ENCODE measurements at regions not wholly inside any gene's neighbourhood (a gene's known extent, or its start where the extent isn't known, plus 50 kb on each side); places are given as distances from the start of the nearest gene placed in this dataset.

DNA sequence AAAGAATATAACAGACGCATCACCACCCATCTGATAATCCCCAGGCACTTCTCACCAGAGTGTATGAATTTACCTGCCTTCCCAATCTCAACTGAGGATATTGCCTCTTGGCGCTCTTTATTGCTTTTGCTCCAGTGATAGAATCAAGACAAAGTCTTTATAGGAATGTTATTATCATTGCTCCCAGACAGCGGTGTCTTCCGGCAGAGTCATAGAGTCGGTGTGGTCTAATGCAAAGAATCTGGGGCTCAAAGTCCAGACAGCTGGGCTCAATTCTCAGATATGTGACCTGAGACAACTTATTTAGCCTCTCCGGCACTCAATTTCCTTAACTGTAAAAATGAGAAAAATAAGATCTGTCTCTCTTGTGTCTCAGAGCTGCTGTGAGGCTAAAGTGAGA is 106.1 kb upstream of the PAK3 start:
- DNase-seq (ENCODE audit: low read depth in 1 of 2, low spot score in 1 of 2) (no peak), FAIRE-seq (no peak), ATAC-seq (no peak)
- no peaks in the 10 kb centered on the region for H3K9me3 ChIP-seq
- TF ChIP-seq CBX2 (IDR thresholded peaks at IDR 0.05; ENCODE audit: borderline replicate concordance, low read depth) (no peak), TP53 (CRISPR knock-in tag; IDR thresholded peaks at IDR 0.05) (no peak), JUNB (IDR thresholded peaks at IDR 0.05) (no peak), NPAS2 (CRISPR knock-in tag; IDR thresholded peaks at IDR 0.05; ENCODE audit: borderline replicate concordance) (no peak), CHD2 (IDR thresholded peaks at IDR 0.05; ENCODE audit: low read length, partially characterized antibody) (no peak), KDM5A (IDR thresholded peaks at IDR 0.05) (no peak), HDAC2 (IDR thresholded peaks at IDR 0.05) (no peak), PHF8 (IDR thresholded peaks at IDR 0.05; ENCODE audit: borderline replicate concordance, low read depth) (no peak), EHF (CRISPR knock-in tag; IDR thresholded peaks at IDR 0.05) (no peak), RARB (CRISPR knock-in tag; IDR thresholded peaks at IDR 0.05) (no peak), GATA3 (IDR thresholded peaks at IDR 0.05; ENCODE audit: borderline replicate concordance) (no peak), BHLHE40 (IDR thresholded peaks at IDR 0.05; ENCODE audit: low read depth, low read length) (no peak)
- TF ChIP-seq, protein P1, sequence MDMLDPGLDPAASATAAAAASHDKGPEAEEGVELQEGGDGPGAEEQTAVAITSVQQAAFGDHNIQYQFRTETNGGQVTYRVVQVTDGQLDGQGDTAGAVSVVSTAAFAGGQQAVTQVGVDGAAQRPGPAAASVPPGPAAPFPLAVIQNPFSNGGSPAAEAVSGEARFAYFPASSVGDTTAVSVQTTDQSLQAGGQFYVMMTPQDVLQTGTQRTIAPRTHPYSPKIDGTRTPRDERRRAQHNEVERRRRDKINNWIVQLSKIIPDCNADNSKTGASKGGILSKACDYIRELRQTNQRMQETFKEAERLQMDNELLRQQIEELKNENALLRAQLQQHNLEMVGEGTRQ (IDR thresholded peaks at IDR 0.05): no peak
- TF ChIP-seq, protein P2, sequence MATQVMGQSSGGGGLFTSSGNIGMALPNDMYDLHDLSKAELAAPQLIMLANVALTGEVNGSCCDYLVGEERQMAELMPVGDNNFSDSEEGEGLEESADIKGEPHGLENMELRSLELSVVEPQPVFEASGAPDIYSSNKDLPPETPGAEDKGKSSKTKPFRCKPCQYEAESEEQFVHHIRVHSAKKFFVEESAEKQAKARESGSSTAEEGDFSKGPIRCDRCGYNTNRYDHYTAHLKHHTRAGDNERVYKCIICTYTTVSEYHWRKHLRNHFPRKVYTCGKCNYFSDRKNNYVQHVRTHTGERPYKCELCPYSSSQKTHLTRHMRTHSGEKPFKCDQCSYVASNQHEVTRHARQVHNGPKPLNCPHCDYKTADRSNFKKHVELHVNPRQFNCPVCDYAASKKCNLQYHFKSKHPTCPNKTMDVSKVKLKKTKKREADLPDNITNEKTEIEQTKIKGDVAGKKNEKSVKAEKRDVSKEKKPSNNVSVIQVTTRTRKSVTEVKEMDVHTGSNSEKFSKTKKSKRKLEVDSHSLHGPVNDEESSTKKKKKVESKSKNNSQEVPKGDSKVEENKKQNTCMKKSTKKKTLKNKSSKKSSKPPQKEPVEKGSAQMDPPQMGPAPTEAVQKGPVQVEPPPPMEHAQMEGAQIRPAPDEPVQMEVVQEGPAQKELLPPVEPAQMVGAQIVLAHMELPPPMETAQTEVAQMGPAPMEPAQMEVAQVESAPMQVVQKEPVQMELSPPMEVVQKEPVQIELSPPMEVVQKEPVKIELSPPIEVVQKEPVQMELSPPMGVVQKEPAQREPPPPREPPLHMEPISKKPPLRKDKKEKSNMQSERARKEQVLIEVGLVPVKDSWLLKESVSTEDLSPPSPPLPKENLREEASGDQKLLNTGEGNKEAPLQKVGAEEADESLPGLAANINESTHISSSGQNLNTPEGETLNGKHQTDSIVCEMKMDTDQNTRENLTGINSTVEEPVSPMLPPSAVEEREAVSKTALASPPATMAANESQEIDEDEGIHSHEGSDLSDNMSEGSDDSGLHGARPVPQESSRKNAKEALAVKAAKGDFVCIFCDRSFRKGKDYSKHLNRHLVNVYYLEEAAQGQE (IDR thresholded peaks at IDR 0.05): no peak
- CTCF ChIA-PET: interaction anchor here (1.0 to 2.8 kb wide), 4 partner anchors 106 to 254 kb away, joined by 3 to 23 read pairs (median 5); partner anchors contain the start of gene PAK3
- WGBS (ENCODE audit: missing lambda C conversion rate): 81% methylated on average over 6 of the region's 6 CpGs
- H3K4me1 ChIP-seq: no peaks in the 10 kb centered on the region
- no peak overlapping the region for H3K4me2 ChIP-seq
- no peak overlapping the region for H3K27ac ChIP-seq
- POLR2A ChIA-PET: no interaction called here
- no peak overlapping the region for H3K4me3 ChIP-seq

DNA sequence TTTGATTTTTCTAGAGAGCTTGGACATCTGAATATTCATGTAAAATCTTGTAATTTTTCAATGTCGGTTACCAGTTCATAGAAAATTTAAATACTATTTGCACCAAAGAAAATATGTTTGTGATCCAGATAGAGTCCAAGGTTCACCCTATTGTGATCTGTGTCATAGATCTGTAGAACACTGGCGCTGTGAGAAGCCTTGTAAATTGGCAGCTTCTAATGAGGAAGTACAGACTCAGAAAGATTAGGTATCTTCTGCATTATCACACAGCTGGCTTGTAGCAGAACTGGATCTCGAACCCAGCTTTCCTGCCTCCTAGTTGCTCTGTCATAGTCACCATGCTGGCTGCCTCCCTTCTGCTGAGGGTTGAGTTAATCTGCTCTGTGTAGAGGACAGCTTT is 106.5 kb upstream of the PAK3 start:
- WGBS (ENCODE audit: missing lambda C conversion rate): 23% methylated on average over 2 of the region's 3 CpGs
- Histone ChIP-seq H3K4me2 (no peak overlapping the region), H3K27ac (no peak overlapping the region), H3K4me1 (no peaks in the 10 kb centered on the region), H3K9me3 (no peaks in the 10 kb centered on the region), H3K4me3 (no peak overlapping the region)
- ATAC-seq (no peak), DNase-seq (ENCODE audit: low read depth in 1 of 2, low spot score in 1 of 2) (no peak), FAIRE-seq (no peak)
- TF ChIP-seq HEYL (CRISPR knock-in tag; IDR thresholded peaks at IDR 0.05) (no peak), POLR2A (IDR thresholded peaks at IDR 0.05; ENCODE audit: low read length) (no peak), HOXB5 (CRISPR knock-in tag; IDR thresholded peaks at IDR 0.05) (no peak), BHLHE40 (IDR thresholded peaks at IDR 0.05; ENCODE audit: low read depth, low read length) (no peak), RARB (CRISPR knock-in tag; IDR thresholded peaks at IDR 0.05) (no peak), FOSL2 (IDR thresholded peaks at IDR 0.05) (no peak), FOSL2 (CRISPR knock-in tag; IDR thresholded peaks at IDR 0.05) (no peak), EHMT2 (IDR thresholded peaks at IDR 0.05; ENCODE audit: low read depth) (no peak), FOSB (CRISPR knock-in tag; IDR thresholded peaks at IDR 0.05) (no peak), GATA3 (IDR thresholded peaks at IDR 0.05; ENCODE audit: borderline replicate concordance) (no peak), FOXS1 (CRISPR knock-in tag; IDR thresholded peaks at IDR 0.05) (no peak), CEBPB (IDR thresholded peaks at IDR 0.05) (no peak)
- ChIA-PET CTCF (interaction anchor here (0.6 to 2.8 kb wide), 5 partner anchors 107 to 255 kb away, joined by 3 to 23 read pairs (median 4); partner anchors contain the start of gene PAK3), POLR2A (no interaction called here)
